SK-N-SH treated with all-trans-retinoic acid at 6 μM for 48 hours (cell line): ENCODE measurements at regions not wholly inside any gene's neighbourhood (a gene's known extent, or its start where the extent isn't known, plus 50 kb on each side); places are given as distances from the start of the nearest gene placed in this dataset.

Experiments
- ATAC-seq: fragments of 200-7000 bp; cut with Tn5 transposase; 3 replicates; pipeline ENCODE4 v1.9.1; 2020; ENCODE audit warnings: mild to moderate bottlenecking, moderate library complexity
- ARNTL ChIP-seq: fragments of 450-650 bp; formaldehyde crosslinking; IDR thresholded peaks from 2 replicates; pipeline ENCODE4 v1.5.0; 2020; ENCODE audit warnings: low read depth, mild to moderate bottlenecking, moderate library complexity, borderline replicate concordance
- BACH2 ChIP-seq: fragments of 250-450 bp; sonication (Bioruptor Pico); IDR thresholded peaks from 2 replicates; pipeline ENCODE4 v1.9.0; 2021; ENCODE audit warnings: mild to moderate bottlenecking, borderline replicate concordance
- CREB5 ChIP-seq: fragments of 250-450 bp; sonication (Bioruptor Pico); IDR thresholded peaks from 2 replicates; pipeline ENCODE4 v1.5.1; 2020; ENCODE audit warnings: low read depth, mild to moderate bottlenecking, moderate library complexity
- CSDC2 ChIP-seq: fragments of 250-450 bp; sonication (Bioruptor Pico); IDR thresholded peaks from 2 replicates; pipeline ENCODE4 v1.5.0; 2020; ENCODE audit warnings: mild to moderate bottlenecking, moderate library complexity
- CSRNP3 ChIP-seq: fragments of 250-450 bp; sonication (Bioruptor Pico); IDR thresholded peaks from 2 replicates; pipeline ENCODE4 v1.5.1; 2021; ENCODE audit warnings: mild to moderate bottlenecking, moderate library complexity
- ESRRG ChIP-seq: fragments of 250-450 bp; sonication (Bioruptor Pico); IDR thresholded peaks from 2 replicates; pipeline ENCODE4 v1.6.1; 2021; ENCODE audit warnings: mild to moderate bottlenecking
- GLIS3 ChIP-seq: fragments of 250-450 bp; sonication (Bioruptor Pico); IDR thresholded peaks from 2 replicates; pipeline ENCODE4 v1.5.0; 2020; ENCODE audit warnings: mild to moderate bottlenecking, moderate library complexity
- ISL1 ChIP-seq: fragments of 250-450 bp; sonication (Bioruptor Pico); IDR thresholded peaks from 2 replicates; pipeline ENCODE4 v2.1.2; 2022; ENCODE audit warnings: mild to moderate bottlenecking, moderate library complexity
- OSR1 ChIP-seq: fragments of 250-450 bp; sonication (Bioruptor Pico); IDR thresholded peaks from 2 replicates; pipeline ENCODE4 v1.8.0; 2022; ENCODE audit warnings: moderate library complexity, mild to moderate bottlenecking, inconsistent platforms
- PATZ1 ChIP-seq: fragments of 250-450 bp; sonication (Bioruptor Pico); IDR thresholded peaks from 2 replicates; pipeline ENCODE4 v1.8.0; 2020; ENCODE audit warnings: mild to moderate bottlenecking, moderate library complexity, borderline replicate concordance
- POU6F1 ChIP-seq: fragments of 250-450 bp; sonication (Bioruptor Pico); IDR thresholded peaks from 2 replicates; pipeline ENCODE4 v1.8.0; 2021; ENCODE audit warnings: low read depth, mild to moderate bottlenecking, moderate library complexity, borderline replicate concordance
- PPARA ChIP-seq: fragments of 250-450 bp; sonication (Bioruptor Pico); IDR thresholded peaks from 2 replicates; pipeline ENCODE4 v1.5.0; 2020; ENCODE audit warnings: mild to moderate bottlenecking, borderline replicate concordance
- RARB ChIP-seq: fragments of 250-450 bp; sonication (Bioruptor Pico); IDR thresholded peaks from 2 replicates; pipeline ENCODE4 v1.8.0; 2021; ENCODE audit warnings: mild to moderate bottlenecking, moderate library complexity
- SNAI2 ChIP-seq: fragments of 250-450 bp; sonication (Bioruptor Pico); IDR thresholded peaks from 2 replicates; pipeline ENCODE4 v1.5.0; 2020; ENCODE audit warnings: mild to moderate bottlenecking, moderate library complexity
- TCF4 ChIP-seq: fragments of 250-450 bp; sonication (Bioruptor Pico); IDR thresholded peaks from 2 replicates; pipeline ENCODE4 v1.8.0; 2021; ENCODE audit warnings: mild to moderate bottlenecking, moderate library complexity, borderline replicate concordance
- TOX ChIP-seq: fragments of 250-450 bp; sonication (Bioruptor Pico); IDR thresholded peaks from 2 replicates; pipeline ENCODE4 v1.8.0; 2021; ENCODE audit warnings: mild to moderate bottlenecking, moderate library complexity, borderline replicate concordance
- TSHZ2 ChIP-seq: fragments of 250-450 bp; sonication (Bioruptor Pico); IDR thresholded peaks from 2 replicates; pipeline ENCODE4 v1.5.0; 2020; ENCODE audit warnings: mild to moderate bottlenecking, moderate library complexity
- ZC3H10 ChIP-seq: fragments of 250-450 bp; sonication (Bioruptor Pico); IDR thresholded peaks from 2 replicates; pipeline ENCODE4 v1.5.1; 2021; ENCODE audit warnings: mild to moderate bottlenecking, moderate library complexity
- ZFP3 ChIP-seq: fragments of 250-450 bp; sonication (Bioruptor Pico); IDR thresholded peaks from 2 replicates; pipeline ENCODE4 v1.5.0; 2020; ENCODE audit warnings: mild to moderate bottlenecking, moderate library complexity
- ZFP30 ChIP-seq: fragments of 450-650 bp; formaldehyde crosslinking; IDR thresholded peaks from 2 replicates; pipeline ENCODE4 v1.5.0; 2022; ENCODE audit warnings: mild to moderate bottlenecking, moderate library complexity
- ZNF565 ChIP-seq: fragments of 450-650 bp; formaldehyde crosslinking; conservative IDR thresholded peaks from 2 replicates; pipeline ENCODE4 v1.5.0; 2020; ENCODE audit warnings: low read depth, mild to moderate bottlenecking, moderate library complexity
- ZNF70 ChIP-seq: fragments of 450-650 bp; formaldehyde crosslinking; IDR thresholded peaks from 2 replicates; pipeline ENCODE4 v1.5.0; 2020; ENCODE audit warnings: mild to moderate bottlenecking, moderate library complexity

GRCh38 chr4:164481306-164482091, 272.4 kb upstream of the SMIM31 start:
- ATAC-seq, result no peak
- TF ChIP-seq SNAI2 (CRISPR knock-in tag), result no peak
- TF ChIP-seq CSDC2 (CRISPR knock-in tag), result no peak
- no peak for TF ChIP-seq ZC3H10 (CRISPR knock-in tag)
- no peak for TF ChIP-seq ZNF70 (CRISPR knock-in tag)
- no peak for TF ChIP-seq ZNF565 (CRISPR knock-in tag)
- TF ChIP-seq PPARA (CRISPR knock-in tag), result no peak
- TF ChIP-seq ISL1 (CRISPR knock-in tag), result no peak
- no peak for TF ChIP-seq GLIS3 (CRISPR knock-in tag)
- no peak for TF ChIP-seq OSR1 (CRISPR knock-in tag)
- no peak for TF ChIP-seq CSRNP3 (CRISPR knock-in tag)
- no peak for TF ChIP-seq RARB
- no peak for TF ChIP-seq CREB5 (CRISPR knock-in tag)
- no peak for TF ChIP-seq ZFP3 (CRISPR knock-in tag)
- no peak for TF ChIP-seq TSHZ2

GRCh38 chr4:164482092-164482404, 271.9 kb upstream of the SMIM31 start:
- no peak for ATAC-seq
- TF ChIP-seq PPARA (CRISPR knock-in tag), result no peak
- TF ChIP-seq ESRRG (CRISPR knock-in tag), result no peak
- TF ChIP-seq TSHZ2, result no peak
- TF ChIP-seq CSDC2 (CRISPR knock-in tag), result no peak
- no peak for TF ChIP-seq TCF4 (CRISPR knock-in tag)
- no peak for TF ChIP-seq PATZ1 (CRISPR knock-in tag)
- TF ChIP-seq CSRNP3 (CRISPR knock-in tag), result no peak
- TF ChIP-seq ZFP30 (CRISPR knock-in tag), result no peak
- TF ChIP-seq GLIS3 (CRISPR knock-in tag), result no peak
- no peak for TF ChIP-seq ZNF565 (CRISPR knock-in tag)
- TF ChIP-seq POU6F1 (CRISPR knock-in tag), result no peak
- TF ChIP-seq BACH2 (CRISPR knock-in tag), result no peak
- no peak for TF ChIP-seq ZFP3 (CRISPR knock-in tag)
- TF ChIP-seq OSR1 (CRISPR knock-in tag), result no peak
- TF ChIP-seq ARNTL (CRISPR knock-in tag), result no peak
- TF ChIP-seq RARB, result no peak
- no peak for TF ChIP-seq TOX (CRISPR knock-in tag)
- no peak for TF ChIP-seq CREB5 (CRISPR knock-in tag)
- no peak for TF ChIP-seq SNAI2 (CRISPR knock-in tag)
